BJ (cell line): ENCODE measurements at regions not wholly inside any gene's neighbourhood (a gene's known extent, or its start where the extent isn't known, plus 50 kb on each side); places are given as distances from the start of the nearest gene placed in this dataset.

Experiments used
- CTCF ChIA-PET: fragments of 350-600 bp; formaldehyde crosslinking; extraction: SDS; loops from one replicate; lab custom pipeline; 2021; ENCODE audit warnings: antibody characterized with exemption, inconsistent platforms; lab: Yijun Ruan, JAX
- POLR2A ChIA-PET: fragments of 300-600 bp; sonication (Branson Sonifier 250); formaldehyde crosslinking; extraction: SDS; loops from one replicate; lab custom pipeline; 2021; ENCODE audit warnings: antibody characterized with exemption; lab: Charles Lee
- DNase-seq: peaks from one replicate; pipeline ENCODE4 v3.0.0-alpha.2; 2011; ENCODE audit warnings: low read depth
- H3K27me3 ChIP-seq: 2 replicates; pipeline ENCODE4 v1.6.0; 2011; ENCODE audit warnings: low read length; ENCODE audit not compliant: control insufficient read depth, insufficient read depth
- H3K36me3 ChIP-seq: 2 replicates; pipeline ENCODE4 v1.5.1; 2011; ENCODE audit warnings: low read length; ENCODE audit not compliant: control insufficient read depth, insufficient read depth
- H3K4me3 ChIP-seq: 2 replicates; pipeline ENCODE4 v1.5.1; 2011; ENCODE audit warnings: low read depth, mild to moderate bottlenecking, control low read depth, low read length
- CTCF ChIP-seq: IDR thresholded peaks from 2 replicates; pipeline ENCODE4 v1.5.1; 2011; ENCODE audit warnings: low read depth, mild to moderate bottlenecking, control low read depth, inconsistent platforms, low read length, moderate library complexity; ENCODE audit not compliant: insufficient read depth

- Histone ChIP-seq H3K36me3 (no peaks in the 10 kb centered on the region), H3K4me3 (no peak overlapping the region), H3K27me3 (peaks cover 21% of the 10 kb centered on the region)
- CTCF ChIA-PET = interaction anchor here (1.2 kb wide), 1 partner anchor 11 kb away, joined by 3 read pairs; no protein-coding TSS in a partner anchor
- POLR2A ChIA-PET = no interaction called here
- no peak for DNase-seq
- TF ChIP-seq CTCF = no peak
These were observed 317.7 kb upstream of the TLE3 start for GRCh38 chr15:70415398-70415797.

- no peak for DNase-seq
- POLR2A ChIA-PET = no interaction called here
These were observed 316.9 kb upstream of the TLE3 start for GRCh38 chr15:70414626-70415025.

GRCh38 chr15:70412794-70413193, 315.1 kb upstream of the TLE3 start:
- no peaks in the 10 kb centered on the region for H3K36me3 ChIP-seq
- POLR2A ChIA-PET = no interaction called here
- no peak for DNase-seq
- H3K27me3 ChIP-seq = peaks cover 18% of the 10 kb centered on the region
- no peak overlapping the region for H3K4me3 ChIP-seq
- CTCF ChIA-PET = interaction anchor here (1.5 kb wide), 1 partner anchor 12 kb away, joined by 3 read pairs; no protein-coding TSS in a partner anchor
- TF ChIP-seq CTCF = no peak

More at GRCh38 chr15:70414626-70415025, 316.9 kb upstream of the TLE3 start:
- TF ChIP-seq CTCF = no peak
- H3K36me3 ChIP-seq = no peaks in the 10 kb centered on the region
- peaks cover 21% of the 10 kb centered on the region for H3K27me3 ChIP-seq
- CTCF ChIA-PET = no interaction called here
- no peak overlapping the region for H3K4me3 ChIP-seq

- no peak overlapping the region for H3K4me3 ChIP-seq
- peaks cover 15% of the 10 kb centered on the region for H3K27me3 ChIP-seq
- POLR2A ChIA-PET = no interaction called here
- no peaks in the 10 kb centered on the region for H3K36me3 ChIP-seq
- CTCF ChIA-PET = interaction anchor here (0.7 to 1.6 kb wide), 2 partner anchors 19 to 26 kb away, joined by 3 read pairs; no protein-coding TSS in a partner anchor
- no peak for DNase-seq
- no peak for TF ChIP-seq CTCF
These were observed 313.6 kb upstream of the TLE3 start for GRCh38 chr15:70411143-70411863.

GRCh38 chr15:70410371-70410985, 312.8 kb upstream of the TLE3 start:
- no peak for DNase-seq
- H3K4me3 ChIP-seq = no peak overlapping the region
- TF ChIP-seq CTCF = no peak
- H3K36me3 ChIP-seq = no peaks in the 10 kb centered on the region
- ChIA-PET CTCF (interaction anchor here (0.5 to 1.9 kb wide), 4 partner anchors 7 to 40 kb away, joined by 3 to 4 read pairs (median 3); no protein-coding TSS in a partner anchor), POLR2A (no interaction called here)
- H3K27me3 ChIP-seq = peaks cover 13% of the 10 kb centered on the region
